HG02642 (cell line): ENCODE measurements at regions not wholly inside any gene's neighbourhood (a gene's known extent, or its start where the extent isn't known, plus 50 kb on each side); places are given as distances from the start of the nearest gene placed in this dataset.

ENCODE experiments used
- ATAC-seq: cut with Tn5 transposase; IDR thresholded peaks from one replicate; pipeline ENCODE4 v1.9.1; 2021; ENCODE audit warnings: mild to moderate bottlenecking; ENCODE audit not compliant: unreplicated experiment, poor library complexity

GRCh38 chr9:20137425-20137824 is 348.6 kb upstream of the SLC24A2 start:
- no peak for ATAC-seq

DNA sequence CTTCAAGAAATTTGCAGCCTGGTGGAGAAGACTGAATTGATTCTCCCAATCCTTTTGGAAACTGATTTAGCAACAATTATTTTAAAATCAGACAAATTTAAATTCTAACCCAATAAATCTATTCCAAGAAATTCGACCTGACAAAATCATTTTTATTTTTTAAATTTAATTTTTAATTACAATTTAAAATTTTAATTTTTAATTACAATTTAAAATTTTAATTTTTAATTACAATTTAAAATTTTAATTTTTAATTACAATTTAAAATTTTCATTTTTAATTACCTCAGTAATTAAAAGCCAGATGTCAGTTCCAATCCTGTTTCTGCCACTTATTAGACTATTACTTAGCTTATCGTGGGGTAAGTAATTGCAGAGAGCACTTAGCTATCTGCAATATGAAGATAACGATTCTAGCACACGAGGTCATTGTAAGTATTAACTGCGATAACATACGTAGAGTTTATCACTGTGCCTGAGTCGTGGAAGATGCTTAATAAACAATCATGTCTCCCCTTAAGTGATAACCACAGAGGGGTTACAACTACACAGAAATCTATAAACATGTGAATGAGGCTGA is 346.4 kb upstream of the SLC24A2 start:
- ATAC-seq = no peak

GRCh38 chr9:20125727-20126126 is 336.9 kb upstream of the SLC24A2 start:
- no peak for ATAC-seq

DNA sequence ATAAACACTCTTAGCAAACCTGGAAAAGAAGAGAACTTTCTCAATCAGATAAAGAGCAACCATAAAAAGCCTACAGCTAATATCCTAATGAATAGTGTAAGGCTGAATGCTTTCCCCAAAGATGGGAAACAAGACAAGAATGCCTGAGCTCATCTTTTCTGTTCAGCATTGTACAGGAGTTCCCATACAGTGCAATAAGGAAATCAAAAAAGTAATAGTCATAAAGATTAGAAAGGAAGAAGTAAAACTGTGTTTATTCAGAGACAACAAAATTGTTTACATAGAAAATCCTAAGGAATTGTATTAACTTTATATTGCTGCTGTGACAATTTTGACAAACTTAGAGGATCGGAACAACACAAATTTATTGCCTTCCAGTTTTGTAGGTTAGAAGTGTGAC is 330.7 kb upstream of the SLC24A2 start:
- ATAC-seq = no peak

DNA sequence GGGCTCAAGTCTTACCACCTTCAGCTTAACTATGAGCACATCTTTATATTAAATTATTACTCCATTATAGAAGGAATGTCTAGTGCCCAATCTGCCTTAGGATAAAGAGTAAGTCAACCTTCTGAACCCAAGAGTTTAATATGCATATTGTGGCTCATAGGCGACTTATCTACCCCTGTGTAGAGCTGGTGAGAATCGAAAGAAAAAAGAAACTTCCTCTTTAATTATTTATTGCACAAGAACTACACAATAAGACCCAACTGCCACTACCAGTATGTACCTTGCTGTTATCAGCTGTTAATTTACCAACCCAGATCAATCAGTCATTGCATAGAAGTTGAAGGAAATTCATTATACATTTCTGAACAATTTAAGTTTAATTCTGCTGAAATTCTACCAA is 329.1 kb upstream of the SLC24A2 start:
- no peak for ATAC-seq

DNA sequence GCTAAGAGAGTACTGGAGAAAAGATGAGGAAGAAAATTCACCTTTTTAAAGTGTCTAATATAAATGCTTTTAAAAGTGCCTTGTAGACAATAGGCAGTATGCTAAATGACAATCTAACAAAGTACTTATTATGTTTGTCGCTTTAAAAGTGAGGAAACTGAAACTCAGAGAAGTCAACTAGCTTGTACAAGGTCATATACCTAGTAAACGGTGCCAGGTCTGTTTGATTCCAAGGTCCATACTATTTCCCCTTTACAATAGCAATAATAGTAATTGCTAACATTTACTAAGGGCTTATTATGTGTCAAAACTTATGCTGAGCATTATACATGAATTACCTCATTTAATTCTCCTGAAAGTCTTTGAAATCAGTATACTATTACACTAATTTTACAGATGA is 328.6 kb upstream of the SLC24A2 start:
- no peak for ATAC-seq

DNA sequence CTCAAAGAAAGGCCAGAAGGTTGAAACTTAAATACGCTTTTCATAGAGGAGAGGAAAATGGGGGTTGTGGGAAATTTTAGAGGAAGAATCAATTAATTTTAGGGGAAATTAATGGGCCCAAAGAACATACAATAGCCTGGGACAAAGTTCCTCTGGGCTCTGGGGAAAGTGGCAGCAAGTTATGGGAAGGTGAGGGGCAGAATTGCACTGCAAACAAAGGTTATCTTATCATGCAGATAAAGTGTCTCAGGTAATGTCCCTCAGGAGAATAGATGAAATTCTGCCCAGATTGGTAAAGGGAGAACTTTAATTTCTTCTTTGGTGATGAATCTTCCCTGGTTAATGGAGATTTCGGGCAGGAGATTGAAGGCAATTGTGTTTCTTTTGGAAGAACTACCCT is 326.1 kb upstream of the SLC24A2 start:
- ATAC-seq = no peak

- no peak for ATAC-seq
These were observed 323.5 kb upstream of the SLC24A2 start for GRCh38 chr9:20112205-20112783.

DNA sequence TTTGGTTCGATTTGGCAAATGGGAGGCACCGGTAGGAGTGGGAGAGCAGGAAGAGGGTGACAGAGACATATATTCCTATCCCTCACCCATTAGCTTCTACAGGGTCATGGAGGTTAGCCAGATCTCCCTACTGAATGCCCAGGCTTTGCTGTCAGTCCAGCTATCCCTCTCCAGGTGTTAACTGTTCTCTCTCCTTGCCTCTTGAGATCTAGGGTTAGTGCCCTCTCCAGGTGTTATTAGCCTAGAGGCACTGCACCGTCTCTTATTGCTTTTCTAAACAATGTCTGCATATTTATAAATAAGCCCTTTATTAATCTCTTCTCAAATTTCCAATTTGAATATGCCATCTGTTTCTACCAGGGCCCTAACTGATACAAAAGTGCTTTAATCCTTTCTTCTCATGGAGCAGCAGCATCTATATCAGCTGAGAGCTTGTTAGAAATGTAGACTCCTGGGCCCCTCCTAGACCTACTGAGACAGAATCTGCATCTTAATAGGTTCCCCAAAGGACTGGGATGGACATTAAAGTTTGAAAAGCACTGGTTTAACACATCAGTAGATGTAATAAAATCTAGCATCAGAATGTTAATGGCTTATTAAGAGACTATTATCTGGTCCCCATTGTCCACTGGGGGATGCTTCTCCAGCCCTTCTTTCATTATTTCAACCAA is 322.5 kb upstream of the SLC24A2 start:
- ATAC-seq = no peak

GRCh38 chr9:20095430-20096092 is 306.7 kb upstream of the SLC24A2 start:
- no peak for ATAC-seq

DNA sequence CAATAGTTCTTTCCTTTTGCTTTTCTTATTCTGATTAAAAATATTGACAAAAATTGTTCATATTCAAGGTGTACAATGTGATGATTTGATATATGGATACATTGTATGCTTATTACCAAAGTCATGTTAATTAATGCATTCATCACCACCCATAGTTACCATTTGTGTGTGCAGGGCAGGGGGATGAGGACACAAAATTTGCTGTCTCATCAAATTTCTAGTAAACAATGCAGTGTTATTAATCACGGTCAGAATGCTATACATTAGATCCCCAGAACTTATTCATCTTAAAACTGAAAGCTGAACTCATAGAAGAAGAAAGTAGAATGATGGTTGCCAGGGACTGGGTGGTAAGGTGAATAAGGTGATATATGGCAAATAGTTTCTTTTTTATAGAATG is 303.7 kb upstream of the SLC24A2 start:
- no peak for ATAC-seq

DNA sequence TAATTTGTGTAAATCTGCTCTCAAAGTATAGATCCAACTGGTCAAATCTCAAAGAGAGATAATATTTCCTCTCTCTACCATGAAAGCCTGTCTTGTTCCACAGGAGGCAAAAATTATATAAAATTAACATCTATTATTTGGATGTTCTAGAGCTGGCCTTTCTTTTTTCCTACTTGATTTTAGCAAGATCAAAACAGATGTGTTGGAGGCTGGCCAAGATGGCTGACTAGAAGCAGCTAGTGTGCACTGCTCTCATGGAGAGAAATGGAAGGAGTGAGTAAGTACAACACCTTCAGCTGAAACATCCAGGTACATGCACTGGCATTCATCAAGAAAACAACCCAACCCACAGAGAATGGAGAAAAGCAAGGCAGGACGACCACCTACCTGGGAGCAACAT is 298.6 kb upstream of the SLC24A2 start:
- no peak for ATAC-seq

- ATAC-seq = no peak
These were observed 297.0 kb upstream of the SLC24A2 start for GRCh38 chr9:20085842-20086241.

GRCh38 chr9:20084125-20084524 is 295.3 kb upstream of the SLC24A2 start:
- ATAC-seq = no peak

DNA sequence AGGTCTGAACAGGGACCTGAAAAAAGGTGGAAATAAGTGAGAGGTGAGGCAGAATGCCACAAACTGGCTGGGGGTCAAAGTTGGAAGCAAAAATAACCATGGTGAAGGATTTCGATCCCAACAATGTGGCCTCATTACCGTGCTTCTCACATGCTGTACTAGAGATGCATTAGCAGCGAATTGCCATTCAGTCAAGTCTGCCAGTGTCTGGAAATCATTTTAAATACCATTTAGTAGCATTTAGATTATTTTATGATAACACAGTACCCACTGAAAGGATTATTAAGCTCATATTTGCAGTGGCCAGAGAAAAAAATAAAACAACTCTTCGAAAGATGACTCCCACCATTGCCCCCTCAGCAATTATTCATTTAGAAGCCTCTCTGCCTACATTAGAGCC is 294.6 kb upstream of the SLC24A2 start:
- ATAC-seq = no peak

DNA sequence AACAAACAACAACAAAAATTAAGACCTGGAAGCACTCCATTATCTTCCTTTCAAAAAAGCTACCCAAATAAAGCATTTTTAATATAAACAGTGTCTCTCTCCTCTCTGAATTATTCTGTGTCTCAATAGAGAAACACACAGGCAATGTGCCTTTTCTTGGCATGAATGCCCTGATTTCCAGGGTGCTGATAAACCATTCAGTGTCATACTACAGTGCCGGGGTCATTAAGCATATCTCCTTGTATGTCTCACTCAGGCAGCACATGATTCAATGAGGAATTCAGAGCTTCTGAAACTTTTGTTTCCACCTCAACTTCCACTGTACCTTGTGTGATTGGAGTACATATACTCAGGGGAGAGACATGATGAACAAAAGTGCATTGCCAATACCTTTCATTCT is 294.0 kb upstream of the SLC24A2 start:
- no peak for ATAC-seq

DNA sequence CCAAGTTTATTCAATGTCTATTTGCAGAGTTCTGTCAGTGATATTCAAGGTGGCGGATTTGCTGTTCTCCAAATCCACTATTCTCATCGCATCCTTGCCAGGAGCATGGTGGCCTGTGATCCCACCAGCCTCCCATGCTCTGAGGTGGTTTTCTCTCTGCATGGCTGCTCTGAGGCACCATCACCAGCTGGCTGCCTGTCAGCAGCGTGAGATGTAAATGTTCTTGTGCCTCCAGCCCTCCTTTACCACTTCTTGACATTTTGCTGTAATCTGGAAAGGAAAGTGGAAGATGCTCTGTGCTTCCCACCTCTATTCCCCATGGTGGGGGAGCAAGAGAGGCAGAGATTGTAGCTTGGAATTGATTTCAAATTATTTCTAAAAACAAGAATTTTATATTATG is 293.6 kb upstream of the SLC24A2 start:
- ATAC-seq = no peak

DNA sequence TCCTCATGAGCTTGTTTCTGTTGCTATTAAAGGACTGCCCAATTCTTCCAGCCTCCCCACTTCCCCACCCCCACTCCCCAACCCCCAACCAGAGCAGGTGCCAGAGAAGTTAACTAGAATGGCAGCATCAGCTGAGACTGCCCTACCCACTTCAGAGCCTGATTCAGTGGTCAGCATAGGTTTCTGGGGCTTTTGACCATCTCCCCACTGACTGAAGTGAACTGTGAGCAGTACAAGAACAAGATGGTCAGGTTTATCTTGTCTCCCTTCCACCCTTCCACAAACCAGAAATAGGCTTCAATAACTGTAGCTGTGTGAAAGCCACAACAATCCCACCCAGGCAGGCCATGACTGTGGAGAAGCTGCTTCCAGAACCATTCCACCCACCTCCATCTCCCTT is 289.4 kb upstream of the SLC24A2 start:
- ATAC-seq = no peak

DNA sequence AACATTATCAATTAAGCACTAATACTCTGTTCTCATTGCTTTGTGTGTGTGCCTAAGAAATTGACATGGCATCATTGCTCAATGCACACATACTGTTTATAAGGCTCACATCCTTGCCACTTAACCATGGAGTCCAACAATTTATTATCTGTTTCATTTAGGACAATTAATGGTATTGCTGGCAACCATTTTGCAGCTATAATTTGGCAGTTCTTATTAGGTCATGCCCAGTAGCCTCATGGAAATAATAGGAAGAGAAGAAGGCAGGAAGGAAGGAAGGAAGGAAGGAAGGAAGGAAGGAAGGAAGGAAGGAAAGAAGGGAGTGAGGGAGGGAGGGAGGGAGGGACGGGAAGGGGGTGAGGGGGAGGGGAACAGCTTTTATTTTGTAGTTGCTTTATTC is 285.5 kb upstream of the SLC24A2 start:
- no peak for ATAC-seq

GRCh38 chr9:20070336-20070735 is 281.5 kb upstream of the SLC24A2 start:
- no peak for ATAC-seq

DNA sequence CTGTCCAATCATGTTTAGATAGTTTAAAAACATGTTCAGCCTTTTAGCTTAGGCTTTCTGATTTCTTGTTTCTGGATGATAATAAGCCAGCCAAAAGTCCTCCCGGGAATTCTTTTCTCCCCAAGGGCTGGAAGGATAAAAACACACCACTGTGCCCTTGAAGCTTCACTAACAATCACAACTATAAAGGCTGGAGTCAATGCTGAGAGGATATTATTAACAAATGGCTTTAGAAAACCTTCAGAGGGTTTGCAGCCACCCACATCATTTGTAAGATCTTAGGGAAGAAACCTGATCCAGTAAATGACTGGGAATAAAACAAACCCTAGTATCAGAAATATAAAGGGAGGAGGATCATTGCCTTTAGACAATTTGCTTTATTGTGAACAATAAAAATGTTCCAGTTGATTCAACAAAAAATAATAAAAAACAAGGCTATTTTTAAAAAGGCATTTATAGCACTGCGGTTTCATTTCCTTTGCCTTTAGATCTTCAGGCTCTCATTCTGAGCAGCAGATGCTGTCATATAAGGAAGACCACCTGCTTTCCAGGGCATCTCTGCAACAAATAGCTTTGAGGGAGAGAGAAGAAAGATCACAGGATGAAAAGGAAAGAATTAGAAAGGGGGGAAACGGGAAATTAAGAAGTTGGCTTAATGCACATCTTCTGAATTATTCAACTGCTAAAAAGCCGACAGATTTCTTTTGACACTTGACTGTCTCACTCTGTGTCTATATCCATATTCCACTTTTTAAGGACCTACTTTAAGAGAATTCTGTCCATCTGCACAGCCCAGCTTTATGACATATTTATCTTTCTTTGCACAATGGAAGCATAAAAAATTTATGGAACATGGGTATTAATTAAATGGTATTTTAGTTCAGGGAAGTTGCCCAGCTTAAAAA is 277.2 kb upstream of the SLC24A2 start:
- ATAC-seq = no peak
